Endodermal cell (in vitro differentiated cells): ENCODE measurements at regions not wholly inside any gene's neighbourhood (a gene's known extent, or its start where the extent isn't known, plus 50 kb on each side); places are given as distances from the start of the nearest gene placed in this dataset.

Experiments
- DNase-seq: peaks from one replicate; pipeline ENCODE4 v3.0.0-alpha.2; 2017
- H3K27ac ChIP-seq: 2 replicates; pipeline ENCODE4 v1.5.1; 2013; ENCODE audit warnings: mild to moderate bottlenecking, low read depth, low read length, moderate library complexity
- H3K27me3 ChIP-seq: 2 replicates; pipeline ENCODE4 v1.6.1; 2013; ENCODE audit warnings: mild to moderate bottlenecking, low read length, moderate library complexity; ENCODE audit not compliant: insufficient read depth, control insufficient read depth, poor library complexity, severe bottlenecking
- H3K36me3 ChIP-seq: 2 replicates; pipeline ENCODE4 v1.7.0; 2013; ENCODE audit warnings: mild to moderate bottlenecking, low read length, moderate library complexity; ENCODE audit not compliant: control insufficient read depth, insufficient read depth
- H3K4me1 ChIP-seq: one replicate; pipeline ENCODE4 v1.7.0; 2013; ENCODE audit warnings: low read length; ENCODE audit not compliant: control insufficient read depth, insufficient read depth
- H3K4me3 ChIP-seq: 2 replicates; pipeline ENCODE4 v1.5.1; 2013; ENCODE audit warnings: mild to moderate bottlenecking, low read length, moderate library complexity
- H3K9ac ChIP-seq: 2 replicates; pipeline ENCODE4 v1.6.1; 2013; ENCODE audit warnings: mild to moderate bottlenecking, low read length, moderate library complexity; ENCODE audit not compliant: poor library complexity, severe bottlenecking; ENCODE audit errors: extremely low read depth
- H3K9me3 ChIP-seq: 2 replicates; pipeline ENCODE4 v1.6.1; 2013; ENCODE audit warnings: mild to moderate bottlenecking, low read length, moderate library complexity; ENCODE audit not compliant: control insufficient read depth
- H3K27ac Mint-ChIP-seq: 2 replicates; pipeline ENCODE4 v1.8.0; 2020; ENCODE audit warnings: mixed read lengths
- H3K27me3 Mint-ChIP-seq: 2 replicates; pipeline ENCODE4 v1.8.0; 2021; ENCODE audit warnings: mild to moderate bottlenecking, mixed read lengths; ENCODE audit not compliant: insufficient read depth
- H3K36me3 Mint-ChIP-seq: 2 replicates; pipeline ENCODE4 v1.8.0; 2020; ENCODE audit warnings: low read depth, mixed read lengths
- H3K4me1 Mint-ChIP-seq: 2 replicates; pipeline ENCODE4 v1.8.0; 2020; ENCODE audit warnings: mixed read lengths
- H3K4me3 Mint-ChIP-seq: 2 replicates; pipeline ENCODE4 v1.8.0; 2020; ENCODE audit warnings: mild to moderate bottlenecking, moderate library complexity, mixed read lengths
- H3K9me3 Mint-ChIP-seq: 2 replicates; pipeline ENCODE4 v1.8.0; 2020; ENCODE audit warnings: mild to moderate bottlenecking, mixed read lengths
- WGBS, 2 experiments: methylation state at CpG; one replicate each; pipeline versions ENCODE4 v1.1.5 to v1.1.7; 2013; ENCODE audit warnings: missing lambda C conversion rate in 2 of 2, mixed read lengths in 1 of 2; ENCODE audit not compliant: insufficient coverage in 1 of 2, insufficient read length in 1 of 2; 5-methylcytosine and 5-hydroxymethylcytosine counted together
- TF ChIP-seq, protein P1 (sequence below): fragments of 200-600 bp; sonication (generic); conservative IDR thresholded peaks from 2 replicates; pipeline ENCODE4 v1.5.0; 2021; ENCODE audit warnings: antibody characterized with exemption, mild to moderate bottlenecking

DNA sequence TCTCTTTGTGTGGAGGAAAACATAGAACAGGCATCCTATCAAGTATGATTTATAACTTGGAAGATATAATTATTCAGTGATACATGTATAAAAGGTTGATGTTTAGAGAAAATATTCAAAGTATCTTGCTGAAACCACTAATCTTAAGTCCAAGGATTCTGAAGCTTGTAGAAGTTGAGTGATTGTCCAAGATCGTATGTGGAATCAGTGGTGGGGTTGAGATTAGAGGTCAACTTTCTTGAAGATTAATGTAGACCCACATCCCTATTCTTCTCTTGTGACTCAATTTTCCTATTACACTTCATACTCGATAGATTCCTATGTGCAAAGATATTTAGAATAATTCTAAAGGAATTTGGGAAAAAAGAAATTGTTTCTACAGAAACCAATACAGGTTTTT, 1565.9 kb upstream of the ACVR2A start:
- Mint-ChIP-seq H3K36me3 (no peaks in the 10 kb centered on the region), H3K4me1 (no peaks in the 10 kb centered on the region), H3K27me3 (no peaks in the 10 kb centered on the region), H3K27ac (no peak overlapping the region), H3K4me3 (no peak overlapping the region), H3K9me3 (no peaks in the 10 kb centered on the region)
- WGBS, 2 experiments = 100% methylated on average over 1 of the region's 2 CpGs; no CpG with 5 or more reads in 1 of the 2 experiments
- Histone ChIP-seq H3K27me3 (no peaks in the 10 kb centered on the region), H3K9ac (no peak overlapping the region), H3K4me1 (no peaks in the 10 kb centered on the region), H3K27ac (no peak overlapping the region), H3K36me3 (no peaks in the 10 kb centered on the region), H3K9me3 (no peaks in the 10 kb centered on the region), H3K4me3 (no peak overlapping the region)
- TF ChIP-seq, protein P1, sequence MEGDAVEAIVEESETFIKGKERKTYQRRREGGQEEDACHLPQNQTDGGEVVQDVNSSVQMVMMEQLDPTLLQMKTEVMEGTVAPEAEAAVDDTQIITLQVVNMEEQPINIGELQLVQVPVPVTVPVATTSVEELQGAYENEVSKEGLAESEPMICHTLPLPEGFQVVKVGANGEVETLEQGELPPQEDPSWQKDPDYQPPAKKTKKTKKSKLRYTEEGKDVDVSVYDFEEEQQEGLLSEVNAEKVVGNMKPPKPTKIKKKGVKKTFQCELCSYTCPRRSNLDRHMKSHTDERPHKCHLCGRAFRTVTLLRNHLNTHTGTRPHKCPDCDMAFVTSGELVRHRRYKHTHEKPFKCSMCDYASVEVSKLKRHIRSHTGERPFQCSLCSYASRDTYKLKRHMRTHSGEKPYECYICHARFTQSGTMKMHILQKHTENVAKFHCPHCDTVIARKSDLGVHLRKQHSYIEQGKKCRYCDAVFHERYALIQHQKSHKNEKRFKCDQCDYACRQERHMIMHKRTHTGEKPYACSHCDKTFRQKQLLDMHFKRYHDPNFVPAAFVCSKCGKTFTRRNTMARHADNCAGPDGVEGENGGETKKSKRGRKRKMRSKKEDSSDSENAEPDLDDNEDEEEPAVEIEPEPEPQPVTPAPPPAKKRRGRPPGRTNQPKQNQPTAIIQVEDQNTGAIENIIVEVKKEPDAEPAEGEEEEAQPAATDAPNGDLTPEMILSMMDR = no peak
- no peak for DNase-seq

DNA sequence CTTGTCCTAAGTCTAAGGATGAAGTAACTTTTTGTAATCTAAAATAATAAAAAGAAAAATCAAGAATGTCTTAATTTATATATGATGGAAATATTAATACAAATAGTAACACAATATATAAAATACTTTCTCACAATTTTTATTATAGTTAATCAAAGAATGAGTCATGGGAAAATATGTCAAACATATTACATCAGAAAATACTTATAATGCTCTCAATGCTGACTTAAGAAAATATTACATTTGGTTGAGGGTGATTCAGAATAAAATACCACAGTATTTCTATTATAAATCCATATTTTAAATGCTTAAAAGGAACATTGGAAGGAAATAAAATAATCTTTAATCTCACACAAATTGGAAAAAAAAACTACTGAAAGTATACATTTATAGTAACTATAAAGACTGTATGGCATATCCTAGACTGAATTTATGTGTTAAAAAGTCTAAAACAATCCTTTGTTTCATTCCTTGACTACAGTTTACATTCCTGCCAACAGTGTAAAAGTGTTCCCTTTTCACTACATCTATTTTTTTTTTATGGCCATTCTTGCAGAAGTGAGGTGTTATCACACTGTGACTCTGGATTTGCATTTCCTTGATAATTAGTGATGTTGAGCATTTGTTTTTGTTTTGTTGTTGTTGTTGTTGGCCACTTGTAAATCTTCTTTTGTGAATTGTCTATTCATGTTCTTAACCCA, 1573.5 kb upstream of the ACVR2A start:
- TF ChIP-seq, protein P1 = no peak
- no peaks in the 10 kb centered on the region for H3K9me3 ChIP-seq
- H3K27me3 ChIP-seq = no peaks in the 10 kb centered on the region
- no peaks in the 10 kb centered on the region for H3K27me3 Mint-ChIP-seq
- DNase-seq = no peak
- H3K36me3 ChIP-seq = no peaks in the 10 kb centered on the region
- no peak overlapping the region for H3K4me3 ChIP-seq
- no peak overlapping the region for H3K9ac ChIP-seq
- no peak overlapping the region for H3K4me3 Mint-ChIP-seq
- peaks cover 15% of the 10 kb centered on the region for H3K4me1 Mint-ChIP-seq
- no peaks in the 10 kb centered on the region for H3K36me3 Mint-ChIP-seq
- H3K27ac Mint-ChIP-seq = peak overlapping the region; percentile 72
- no peaks in the 10 kb centered on the region for H3K4me1 ChIP-seq
- H3K27ac ChIP-seq = no peak overlapping the region
- no peaks in the 10 kb centered on the region for H3K9me3 Mint-ChIP-seq

DNA sequence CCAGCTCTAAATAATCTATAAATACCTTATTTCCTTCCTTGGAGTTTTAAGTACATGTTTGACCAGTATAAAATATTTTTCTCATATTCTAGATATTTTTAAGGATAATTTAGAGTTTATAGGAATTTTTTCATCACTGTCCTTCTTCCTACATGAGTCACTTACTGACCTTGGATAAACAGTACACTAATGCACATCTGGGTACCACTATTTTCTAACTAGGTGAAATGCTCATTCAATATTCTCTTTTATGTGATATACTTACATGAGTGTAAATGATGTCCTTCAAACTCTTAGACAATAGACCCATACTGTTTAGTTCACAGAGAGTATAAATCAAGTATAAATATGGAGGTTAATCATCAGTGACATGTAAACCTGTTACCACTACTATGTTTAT, 1574.2 kb upstream of the ACVR2A start:
- H3K36me3 Mint-ChIP-seq = no peaks in the 10 kb centered on the region
- peaks cover 15% of the 10 kb centered on the region for H3K4me1 Mint-ChIP-seq
- Histone ChIP-seq H3K9me3 (no peaks in the 10 kb centered on the region), H3K4me1 (no peaks in the 10 kb centered on the region), H3K4me3 (no peak overlapping the region), H3K36me3 (no peaks in the 10 kb centered on the region), H3K27me3 (no peaks in the 10 kb centered on the region), H3K27ac (no peak overlapping the region), H3K9ac (no peak overlapping the region)
- no peak overlapping the region for H3K4me3 Mint-ChIP-seq
- TF ChIP-seq, protein P1 = no peak
- no peaks in the 10 kb centered on the region for H3K27me3 Mint-ChIP-seq
- H3K9me3 Mint-ChIP-seq = no peaks in the 10 kb centered on the region
- H3K27ac Mint-ChIP-seq = no peak overlapping the region
- DNase-seq = no peak
